D721Med (cell line): ENCODE measurements at regions not wholly inside any gene's neighbourhood (a gene's known extent, or its start where the extent isn't known, plus 50 kb on each side); places are given as distances from the start of the nearest gene placed in this dataset.

ENCODE experiments used
- DNase-seq: peaks from one replicate; pipeline ENCODE4 v3.0.0; 2011; ENCODE audit warnings: low spot score; ENCODE audit not compliant: insufficient read length
- FAIRE-seq: peaks from 2 replicates; lab custom pipeline; 2011; peaks lifted over from hg19 to GRCh38; lab: Jason Lieb, UNC
- TF ChIP-seq, protein P1 (sequence below): IDR thresholded peaks from 2 replicates; pipeline ENCODE4 v1.5.1; 2012; ENCODE audit warnings: mild to moderate bottlenecking, control low read depth; ENCODE audit not compliant: insufficient read depth; ENCODE audit errors: missing control alignments

DNA sequence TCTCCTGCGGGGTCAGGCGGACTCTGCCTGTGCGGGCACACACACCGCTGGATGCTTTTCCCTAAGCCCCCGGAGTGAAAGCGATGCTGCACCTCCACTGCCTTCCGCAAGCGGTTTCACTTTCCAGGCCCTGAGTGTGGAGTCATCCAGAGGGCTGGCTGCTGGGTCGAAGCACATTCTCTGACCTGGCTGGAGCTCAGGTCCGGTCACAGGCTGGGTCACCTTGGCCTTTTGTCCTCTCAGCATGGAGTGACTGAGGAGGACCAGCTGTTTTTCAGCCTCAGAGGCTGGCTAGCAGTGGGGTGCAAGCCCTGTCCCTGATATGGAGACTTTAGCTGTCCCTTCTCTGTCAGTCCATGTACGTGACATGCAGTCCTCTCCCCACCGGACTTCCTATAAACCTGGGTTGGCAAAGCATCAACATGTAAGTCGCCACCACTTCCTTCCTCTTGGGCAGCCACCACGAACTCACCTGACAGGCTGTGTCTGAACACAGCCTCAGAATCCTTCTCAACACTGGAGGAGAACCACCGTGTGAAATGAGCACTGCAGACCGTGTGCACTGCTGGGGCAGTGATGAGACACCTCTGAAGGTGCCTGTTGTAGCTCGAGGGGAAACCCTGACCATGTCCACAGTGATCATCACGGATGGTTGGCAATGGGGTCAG, 51.3 kb downstream of the GADD45G start:
- TF ChIP-seq, protein P1, sequence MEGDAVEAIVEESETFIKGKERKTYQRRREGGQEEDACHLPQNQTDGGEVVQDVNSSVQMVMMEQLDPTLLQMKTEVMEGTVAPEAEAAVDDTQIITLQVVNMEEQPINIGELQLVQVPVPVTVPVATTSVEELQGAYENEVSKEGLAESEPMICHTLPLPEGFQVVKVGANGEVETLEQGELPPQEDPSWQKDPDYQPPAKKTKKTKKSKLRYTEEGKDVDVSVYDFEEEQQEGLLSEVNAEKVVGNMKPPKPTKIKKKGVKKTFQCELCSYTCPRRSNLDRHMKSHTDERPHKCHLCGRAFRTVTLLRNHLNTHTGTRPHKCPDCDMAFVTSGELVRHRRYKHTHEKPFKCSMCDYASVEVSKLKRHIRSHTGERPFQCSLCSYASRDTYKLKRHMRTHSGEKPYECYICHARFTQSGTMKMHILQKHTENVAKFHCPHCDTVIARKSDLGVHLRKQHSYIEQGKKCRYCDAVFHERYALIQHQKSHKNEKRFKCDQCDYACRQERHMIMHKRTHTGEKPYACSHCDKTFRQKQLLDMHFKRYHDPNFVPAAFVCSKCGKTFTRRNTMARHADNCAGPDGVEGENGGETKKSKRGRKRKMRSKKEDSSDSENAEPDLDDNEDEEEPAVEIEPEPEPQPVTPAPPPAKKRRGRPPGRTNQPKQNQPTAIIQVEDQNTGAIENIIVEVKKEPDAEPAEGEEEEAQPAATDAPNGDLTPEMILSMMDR, result no peak
- FAIRE-seq, result no peak
- no peak for DNase-seq

DNA sequence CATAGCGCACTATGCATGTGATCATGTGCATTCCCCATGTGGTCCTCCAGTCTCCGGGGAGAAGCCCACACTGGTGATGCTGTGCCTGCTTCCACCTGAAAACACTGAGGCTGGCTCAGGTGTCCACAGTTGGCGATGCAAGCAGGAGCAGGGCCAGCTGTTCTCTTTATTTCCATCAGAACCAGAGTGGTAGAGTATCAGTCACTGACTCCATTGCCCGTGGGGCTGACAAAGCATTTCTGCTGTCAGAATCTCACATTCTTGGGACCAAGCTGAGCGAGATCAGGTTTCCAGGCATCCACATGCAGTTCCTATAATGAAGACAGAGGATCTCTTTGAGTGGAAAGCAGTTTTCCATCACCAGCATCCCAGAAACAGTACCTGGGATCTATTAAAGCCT, 52.5 kb downstream of the GADD45G start:
- FAIRE-seq (no peak), DNase-seq (no peak)
- TF ChIP-seq, protein P1, result no peak

DNA sequence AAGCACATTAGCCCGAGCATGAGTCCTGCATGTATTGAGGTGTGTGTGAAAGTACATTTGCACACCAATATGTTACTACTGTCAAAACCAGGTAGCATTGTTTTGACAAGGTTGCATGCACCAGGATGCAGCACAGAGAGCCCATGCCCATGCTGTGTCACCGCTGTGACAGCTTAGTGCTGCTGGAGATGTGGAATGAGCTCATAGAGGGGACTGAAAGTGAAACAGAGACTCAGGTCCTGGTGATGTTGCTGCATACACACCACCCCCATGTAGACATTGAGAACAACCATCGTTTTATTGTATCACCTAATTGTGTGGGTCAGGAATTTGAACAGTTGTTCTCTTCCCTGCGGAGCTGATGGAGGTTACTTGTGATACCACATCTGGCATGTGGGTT, 53.0 kb downstream of the GADD45G start:
- FAIRE-seq (no peak), DNase-seq (no peak)
- TF ChIP-seq, protein P1, result no peak

DNA sequence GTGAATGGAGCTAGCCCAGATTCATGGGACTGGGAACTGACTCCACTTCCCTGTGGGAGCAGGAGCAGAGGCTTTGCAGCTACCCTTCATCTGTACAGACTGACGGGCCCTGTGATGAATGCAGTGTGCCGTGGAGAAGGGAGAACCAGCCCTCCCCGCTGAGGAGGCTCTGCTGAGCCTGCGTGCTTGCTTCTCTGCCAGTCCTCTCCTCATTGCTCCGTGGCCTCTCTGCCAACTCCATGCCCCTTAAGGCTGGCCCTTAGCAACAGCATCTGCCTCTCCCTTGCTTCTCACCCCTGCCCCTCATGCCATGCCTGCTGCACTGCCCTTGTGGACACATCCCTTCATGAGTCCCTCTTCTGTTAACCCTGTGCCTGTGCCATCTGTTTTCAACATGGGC, 53.6 kb downstream of the GADD45G start:
- DNase-seq, result no peak
- FAIRE-seq, result no peak
- TF ChIP-seq, protein P1, result no peak

DNA sequence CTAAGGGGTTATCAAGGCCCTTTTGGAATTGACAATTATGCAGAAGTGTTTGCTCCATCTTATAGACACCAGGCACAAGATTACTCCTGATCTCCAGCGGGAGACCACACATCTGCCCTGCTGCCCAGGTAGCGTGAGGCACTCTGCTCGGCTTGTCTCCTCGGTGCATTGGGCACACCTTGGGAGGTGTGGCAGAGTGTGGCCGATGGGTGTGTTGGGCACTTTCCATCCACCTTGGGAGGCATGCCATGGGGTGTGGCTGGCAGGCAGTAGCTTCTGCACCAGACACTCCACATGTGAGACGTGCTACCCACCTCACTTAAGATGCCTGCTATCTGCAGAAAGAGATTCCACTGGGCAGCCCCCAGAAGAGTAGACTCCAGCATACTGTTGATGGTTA, 54.1 kb downstream of the GADD45G start:
- DNase-seq (no peak), FAIRE-seq (no peak)
- TF ChIP-seq, protein P1, result no peak

DNA sequence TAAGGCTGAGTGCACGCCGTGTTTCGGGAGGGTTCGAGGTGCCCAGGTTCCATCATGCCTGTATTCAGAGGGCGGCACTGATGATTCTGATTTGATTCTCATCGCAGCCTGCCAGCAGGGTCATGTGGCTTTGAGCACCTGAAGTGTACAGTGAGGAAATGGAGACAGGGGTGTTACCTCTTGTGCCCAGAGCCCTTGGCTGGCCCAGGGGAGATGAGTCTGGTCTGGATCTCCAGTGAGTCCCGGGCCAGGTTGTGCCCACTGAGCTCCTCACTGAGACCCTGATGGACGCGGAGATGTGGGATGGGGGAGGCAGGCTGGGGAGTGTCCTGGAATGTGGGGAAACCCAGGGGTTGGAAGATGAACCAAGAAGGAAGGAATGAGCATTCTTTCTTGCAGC, 54.7 kb downstream of the GADD45G start:
- DNase-seq (no peak), FAIRE-seq (no peak)
- TF ChIP-seq, protein P1, result no peak

DNA sequence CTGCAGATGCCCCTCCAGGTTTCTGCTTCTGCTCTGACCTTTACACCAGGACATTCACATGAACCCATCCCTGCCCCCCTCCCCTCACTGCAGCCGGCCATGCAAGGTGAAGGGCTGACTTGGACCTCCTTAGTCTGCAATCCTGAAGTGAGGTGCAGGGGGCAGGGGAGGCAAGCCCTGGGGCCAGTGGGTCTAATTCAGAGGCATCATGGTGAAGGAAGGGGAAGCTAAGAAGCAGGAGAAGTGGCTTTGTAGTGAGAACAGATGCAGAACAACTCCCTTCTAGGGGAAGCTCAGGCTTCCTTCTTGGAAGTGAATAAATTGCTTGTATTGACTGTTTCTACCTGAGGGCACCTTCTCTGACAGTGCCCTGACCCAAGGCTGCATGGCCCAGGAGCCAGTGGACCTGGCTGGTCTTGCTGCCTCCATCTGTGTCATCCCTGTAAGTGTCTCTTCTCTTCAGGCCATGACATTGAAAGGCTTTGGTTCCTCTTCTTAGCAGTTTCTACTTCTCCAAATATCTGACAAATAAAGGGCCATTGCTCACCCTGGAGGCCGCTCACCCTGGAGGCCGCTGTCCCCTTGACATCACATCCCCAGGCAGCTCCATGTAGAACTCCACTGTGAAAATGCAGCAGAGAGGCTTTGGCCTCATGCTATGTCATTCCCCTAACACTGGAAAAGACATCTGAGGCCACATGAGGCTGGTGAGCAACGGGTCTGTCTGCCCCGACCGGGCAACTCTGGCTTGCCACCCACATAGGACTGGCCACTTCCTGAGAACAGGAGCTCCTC, 55.3 kb downstream of the GADD45G start:
- FAIRE-seq (no peak), DNase-seq (no peak)
- TF ChIP-seq, protein P1, result no peak
